HG03432 (cell line): ENCODE measurements at regions not wholly inside any gene's neighbourhood (a gene's known extent, or its start where the extent isn't known, plus 50 kb on each side); places are given as distances from the start of the nearest gene placed in this dataset.

Experiments
- ATAC-seq: cut with Tn5 transposase; IDR thresholded peaks from one replicate; pipeline ENCODE4 v1.9.1; 2021; ENCODE audit warnings: mild to moderate bottlenecking, moderate library complexity; ENCODE audit not compliant: unreplicated experiment

- ATAC-seq = no peak
These were observed 260.8 kb upstream of the RRP15 start for GRCh38 chr1:218024211-218024720.

GRCh38 chr1:218025454-218025853 is 259.6 kb upstream of the RRP15 start:
- no peak for ATAC-seq

GRCh38 chr1:218027152-218027551 is 257.9 kb upstream of the RRP15 start:
- ATAC-seq = no peak

GRCh38 chr1:218030846-218031245 is 254.2 kb upstream of the RRP15 start:
- no peak for ATAC-seq

- ATAC-seq = no peak
These were observed 253.2 kb upstream of the RRP15 start for GRCh38 chr1:218031901-218032300.

- no peak for ATAC-seq
These were observed 250.6 kb upstream of the RRP15 start for GRCh38 chr1:218034468-218034867.

- no peak for ATAC-seq
These were observed 236.2 kb upstream of the RRP15 start for GRCh38 chr1:218048828-218049420.

GRCh38 chr1:218049641-218050040 is 235.5 kb upstream of the RRP15 start:
- ATAC-seq = no peak

- no peak for ATAC-seq
These were observed 226.4 kb upstream of the RRP15 start for GRCh38 chr1:218058730-218059129.

GRCh38 chr1:218064426-218064825 is 220.7 kb upstream of the RRP15 start:
- no peak for ATAC-seq

GRCh38 chr1:218066332-218066731 is 218.8 kb upstream of the RRP15 start:
- no peak for ATAC-seq

- no peak for ATAC-seq
These were observed 216.9 kb upstream of the RRP15 start for GRCh38 chr1:218068241-218068640.

- ATAC-seq = no peak
These were observed 215.9 kb upstream of the RRP15 start for GRCh38 chr1:218069180-218069579.

- no peak for ATAC-seq
These were observed 212.0 kb upstream of the RRP15 start for GRCh38 chr1:218073062-218073461.

GRCh38 chr1:218078916-218079315 is 206.2 kb upstream of the RRP15 start:
- ATAC-seq = no peak

GRCh38 chr1:218079347-218079746 is 205.7 kb upstream of the RRP15 start:
- no peak for ATAC-seq

- no peak for ATAC-seq
These were observed 205.3 kb upstream of the RRP15 start for GRCh38 chr1:218079820-218080219.

- ATAC-seq = no peak
These were observed 204.2 kb upstream of the RRP15 start for GRCh38 chr1:218080863-218081262.

GRCh38 chr1:218081358-218081757 is 203.7 kb upstream of the RRP15 start:
- ATAC-seq = no peak

GRCh38 chr1:218090459-218090858 is 194.6 kb upstream of the RRP15 start:
- ATAC-seq = no peak

GRCh38 chr1:218101409-218101808 is 183.7 kb upstream of the RRP15 start:
- no peak for ATAC-seq

- no peak for ATAC-seq
These were observed 177.1 kb upstream of the RRP15 start for GRCh38 chr1:218108034-218108433.

- ATAC-seq = no peak
These were observed 172.2 kb upstream of the RRP15 start for GRCh38 chr1:218112862-218113261.
